GM10266 (cell line): ENCODE measurements at regions not wholly inside any gene's neighbourhood (a gene's known extent, or its start where the extent isn't known, plus 50 kb on each side); places are given as distances from the start of the nearest gene placed in this dataset.

Source experiments
- DNase-seq: peaks from one replicate; pipeline ENCODE4 v3.0.0; 2012; ENCODE audit errors: extremely low spot score
- TF ChIP-seq, protein P1 (sequence below): IDR thresholded peaks from 2 replicates; pipeline ENCODE4 v1.5.1; 2012; ENCODE audit warnings: mild to moderate bottlenecking, low read depth; ENCODE audit not compliant: control insufficient read depth, insufficient read depth; ENCODE audit errors: missing control alignments

- TF ChIP-seq, protein P1, sequence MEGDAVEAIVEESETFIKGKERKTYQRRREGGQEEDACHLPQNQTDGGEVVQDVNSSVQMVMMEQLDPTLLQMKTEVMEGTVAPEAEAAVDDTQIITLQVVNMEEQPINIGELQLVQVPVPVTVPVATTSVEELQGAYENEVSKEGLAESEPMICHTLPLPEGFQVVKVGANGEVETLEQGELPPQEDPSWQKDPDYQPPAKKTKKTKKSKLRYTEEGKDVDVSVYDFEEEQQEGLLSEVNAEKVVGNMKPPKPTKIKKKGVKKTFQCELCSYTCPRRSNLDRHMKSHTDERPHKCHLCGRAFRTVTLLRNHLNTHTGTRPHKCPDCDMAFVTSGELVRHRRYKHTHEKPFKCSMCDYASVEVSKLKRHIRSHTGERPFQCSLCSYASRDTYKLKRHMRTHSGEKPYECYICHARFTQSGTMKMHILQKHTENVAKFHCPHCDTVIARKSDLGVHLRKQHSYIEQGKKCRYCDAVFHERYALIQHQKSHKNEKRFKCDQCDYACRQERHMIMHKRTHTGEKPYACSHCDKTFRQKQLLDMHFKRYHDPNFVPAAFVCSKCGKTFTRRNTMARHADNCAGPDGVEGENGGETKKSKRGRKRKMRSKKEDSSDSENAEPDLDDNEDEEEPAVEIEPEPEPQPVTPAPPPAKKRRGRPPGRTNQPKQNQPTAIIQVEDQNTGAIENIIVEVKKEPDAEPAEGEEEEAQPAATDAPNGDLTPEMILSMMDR = no peak
- no peak for DNase-seq
Observed at GRCh38 chr6:153720732-153721131, 318.3 kb upstream of the OPRM1 start.

GRCh38 chr6:153705429-153705828 is 333.6 kb upstream of the OPRM1 start:
- TF ChIP-seq, protein P1 = no peak
- DNase-seq = no peak

- TF ChIP-seq, protein P1 = no peak
Observed at GRCh38 chr6:153702671-153703070, 336.4 kb upstream of the OPRM1 start.

DNA sequence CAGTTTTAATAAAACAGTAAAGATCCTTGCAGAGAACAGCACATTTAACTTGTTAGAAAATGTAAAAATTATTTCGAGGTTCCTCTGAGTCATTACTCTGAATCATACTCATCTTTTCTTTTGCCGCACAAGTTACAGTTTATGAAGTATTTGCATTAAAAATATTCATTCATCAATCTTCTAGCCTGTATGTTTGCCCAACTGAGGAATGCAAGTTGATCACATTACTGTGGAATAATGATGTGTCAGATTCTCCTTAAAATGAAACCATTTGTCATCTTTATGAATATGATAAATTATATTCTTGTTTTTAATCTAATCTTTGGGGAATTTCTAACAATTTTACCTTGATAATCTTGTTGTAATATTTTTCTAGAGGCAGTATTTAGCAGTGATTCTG is 340.4 kb upstream of the OPRM1 start:
- DNase-seq = no peak
- TF ChIP-seq, protein P1 = no peak

More at GRCh38 chr6:153702671-153703070, 336.4 kb upstream of the OPRM1 start:
- no peak for DNase-seq

DNA sequence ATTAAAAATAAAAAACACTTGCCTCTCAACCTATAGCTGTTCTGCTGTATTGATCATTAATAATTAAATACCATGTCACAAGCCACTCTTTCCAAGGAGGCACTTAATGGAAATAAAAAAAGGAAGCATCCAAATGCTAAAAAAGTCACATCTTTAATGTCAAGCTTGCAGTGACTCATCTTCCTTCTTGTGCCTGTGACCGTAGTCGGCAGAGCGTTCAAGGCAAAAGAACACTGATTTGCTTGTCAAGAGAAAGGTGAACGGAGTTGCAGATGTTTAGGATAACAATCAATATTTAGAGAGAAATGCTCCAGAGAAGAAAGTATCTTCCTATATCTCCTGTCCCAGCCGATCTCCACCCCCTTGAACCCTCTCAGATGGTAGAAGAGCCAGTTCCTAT is 341.0 kb upstream of the OPRM1 start:
- TF ChIP-seq, protein P1 = no peak

GRCh38 chr6:153677522-153677921 is 361.5 kb upstream of the OPRM1 start:
- TF ChIP-seq, protein P1 = no peak
- DNase-seq = no peak

More for the DNA sequence above, 341.0 kb upstream of the OPRM1 start:
- no peak for DNase-seq

DNA sequence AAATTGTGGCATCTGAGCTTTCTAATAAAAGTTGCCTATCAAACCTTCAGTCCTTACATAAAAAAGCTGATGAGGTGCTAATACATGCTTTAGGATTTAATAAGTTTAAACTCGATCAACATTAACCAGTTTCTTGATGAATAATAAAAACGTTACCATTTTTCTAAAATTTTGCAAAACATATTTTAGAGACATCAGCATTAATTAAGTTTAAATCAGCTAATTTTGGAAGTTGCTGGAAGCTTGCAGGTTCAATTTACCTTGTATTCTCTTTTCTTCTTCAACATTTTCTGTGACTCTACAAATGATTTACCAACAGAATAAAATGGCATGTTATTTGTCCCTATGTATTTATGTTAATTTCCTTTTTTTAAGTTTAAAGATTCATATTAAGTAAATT is 365.3 kb upstream of the OPRM1 start:
- TF ChIP-seq, protein P1 = no peak
- no peak for DNase-seq
